GM19452 (cell line): ENCODE measurements at regions not wholly inside any gene's neighbourhood (a gene's known extent, or its start where the extent isn't known, plus 50 kb on each side); places are given as distances from the start of the nearest gene placed in this dataset.

Experiments used
- ATAC-seq: cut with Tn5 transposase; IDR thresholded peaks from one replicate; pipeline ENCODE4 v1.9.1; 2021; ENCODE audit not compliant: unreplicated experiment

GRCh38 chr1:240018617-240019016 lies 73.1 kb upstream of the FMN2 start:
- ATAC-seq = no peak

DNA sequence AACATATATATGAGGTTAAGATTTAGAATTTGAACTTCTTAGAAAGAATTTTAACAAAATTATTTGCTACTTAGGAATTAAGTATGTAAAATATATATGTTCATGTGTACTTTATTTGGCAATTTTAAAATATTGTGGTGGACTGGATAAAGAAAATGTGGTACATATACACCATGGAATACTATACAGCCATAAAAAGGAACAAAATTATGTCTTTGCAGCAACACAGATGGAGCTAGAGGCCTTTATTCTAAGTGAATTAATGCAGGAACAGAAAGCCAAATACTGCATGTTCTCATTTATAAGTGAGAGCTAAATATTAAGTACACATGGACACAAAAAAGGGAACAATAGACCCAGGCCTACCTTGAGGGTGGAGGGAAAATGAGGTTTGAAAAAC lies 72.2 kb upstream of the FMN2 start:
- ATAC-seq = no peak

DNA sequence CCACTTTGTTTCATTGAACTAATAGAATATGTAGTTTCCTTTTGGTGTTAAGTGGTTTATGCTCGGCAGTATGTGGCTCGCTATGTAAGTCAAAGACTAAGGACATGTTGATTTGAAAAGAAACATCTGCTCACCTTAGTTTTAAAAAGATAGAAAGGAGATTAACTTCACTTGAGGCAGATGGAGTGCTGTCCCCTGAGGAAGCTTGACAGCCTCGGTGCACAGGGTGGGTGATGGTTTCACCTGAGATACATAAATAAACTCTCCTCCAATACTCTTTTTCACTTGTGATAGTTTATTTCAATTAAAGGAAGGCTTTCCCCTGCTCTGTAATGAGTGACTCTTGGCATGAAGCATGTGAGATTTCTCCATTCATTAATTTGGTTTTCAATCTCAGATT lies 70.8 kb upstream of the FMN2 start:
- ATAC-seq = no peak

DNA sequence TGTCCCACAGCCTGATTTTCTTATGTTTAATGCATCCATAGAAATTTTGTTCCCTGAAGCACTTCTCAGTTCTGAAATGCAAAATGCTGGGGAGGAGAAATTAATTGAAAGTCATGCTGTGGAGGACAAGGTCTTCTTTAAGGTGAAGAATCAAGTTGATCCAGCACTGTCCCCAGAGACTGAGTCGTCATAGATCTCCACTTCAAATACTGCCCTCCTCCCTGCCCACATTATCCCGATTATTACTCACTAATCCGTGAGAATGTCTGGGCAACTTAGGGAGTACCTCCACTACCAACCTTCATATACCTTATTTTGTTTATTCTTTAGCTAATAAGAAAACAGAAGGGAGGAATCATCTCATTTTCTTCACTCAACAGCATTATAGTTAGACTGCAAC lies 70.0 kb upstream of the FMN2 start:
- no peak for ATAC-seq

DNA sequence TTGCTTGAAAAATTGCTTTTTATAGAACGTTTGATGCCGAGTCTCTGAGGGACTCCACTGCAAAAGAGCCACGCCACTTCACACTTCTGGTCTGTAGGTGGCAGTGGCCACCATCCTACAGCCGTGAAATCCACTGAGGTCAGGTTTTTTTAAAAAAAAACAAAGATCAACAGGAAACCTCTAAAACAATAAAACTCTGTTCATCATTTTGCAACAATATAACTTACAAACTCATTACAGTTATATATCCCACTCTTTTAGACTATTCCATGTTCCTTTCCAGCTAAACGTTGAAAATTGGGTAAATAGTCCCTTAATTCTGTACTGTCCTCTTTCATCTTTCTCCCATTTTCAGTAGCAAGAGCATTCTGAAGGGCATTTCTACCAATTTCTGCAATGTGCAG lies 64.6 kb upstream of the FMN2 start:
- no peak for ATAC-seq

DNA sequence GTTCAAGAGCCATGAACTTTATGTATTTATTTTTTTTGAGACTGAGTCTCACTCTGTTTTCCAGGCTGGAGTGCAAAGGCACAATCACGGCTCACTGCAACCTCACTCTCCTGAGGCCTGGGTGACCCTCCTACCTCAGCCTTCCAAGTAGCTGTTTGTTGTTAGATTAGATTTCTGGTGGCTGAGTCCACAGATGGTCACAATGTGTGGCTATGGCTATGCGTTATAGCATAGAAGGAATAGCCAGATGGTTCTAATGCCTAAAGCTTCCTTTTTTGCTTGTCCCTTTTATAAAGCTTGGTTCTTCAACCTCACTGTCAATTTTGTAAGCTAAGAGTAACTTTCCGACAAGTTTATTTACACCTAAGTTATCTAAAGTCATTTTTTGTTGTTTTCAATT lies 62.3 kb upstream of the FMN2 start:
- no peak for ATAC-seq

GRCh38 chr1:240030236-240030635 lies 61.4 kb upstream of the FMN2 start:
- ATAC-seq = no peak

- ATAC-seq = no peak
Measured at GRCh38 chr1:240031009-240031408, 60.7 kb upstream of the FMN2 start.

DNA sequence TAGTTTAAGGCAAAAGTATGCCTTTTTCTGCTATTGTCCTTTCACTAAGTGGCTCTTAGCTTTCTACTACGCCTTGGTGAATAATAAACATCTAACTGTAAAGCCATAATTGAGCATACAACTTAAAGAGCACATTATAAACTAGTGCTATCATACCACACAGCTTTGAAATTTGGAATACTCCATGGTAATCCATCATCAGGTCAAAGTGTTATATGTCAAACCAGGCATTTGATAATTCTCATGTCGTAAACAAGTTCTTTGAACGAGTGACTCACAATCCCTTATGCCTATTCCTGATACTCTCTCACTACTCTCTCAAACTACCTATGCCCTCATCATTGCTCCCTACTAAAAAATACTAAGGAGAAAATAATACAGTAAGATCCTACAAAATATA lies 60.3 kb upstream of the FMN2 start:
- no peak for ATAC-seq

GRCh38 chr1:240033406-240033805 lies 58.3 kb upstream of the FMN2 start:
- no peak for ATAC-seq

GRCh38 chr1:240036526-240036925 lies 55.2 kb upstream of the FMN2 start:
- no peak for ATAC-seq
